VCaP (cell line): ENCODE measurements at regions not wholly inside any gene's neighbourhood (a gene's known extent, or its start where the extent isn't known, plus 50 kb on each side); places are given as distances from the start of the nearest gene placed in this dataset.

ENCODE experiments used
- H3K27ac ChIP-seq: fragments of 450-650 bp; 2 replicates; pipeline ENCODE4 v1.5.1; 2017
- TF ChIP-seq, protein P1 (sequence below): fragments of 450-650 bp; conservative IDR thresholded peaks from 2 replicates; pipeline ENCODE4 v1.5.1; 2017; ENCODE audit warnings: mild to moderate bottlenecking, moderate library complexity

DNA sequence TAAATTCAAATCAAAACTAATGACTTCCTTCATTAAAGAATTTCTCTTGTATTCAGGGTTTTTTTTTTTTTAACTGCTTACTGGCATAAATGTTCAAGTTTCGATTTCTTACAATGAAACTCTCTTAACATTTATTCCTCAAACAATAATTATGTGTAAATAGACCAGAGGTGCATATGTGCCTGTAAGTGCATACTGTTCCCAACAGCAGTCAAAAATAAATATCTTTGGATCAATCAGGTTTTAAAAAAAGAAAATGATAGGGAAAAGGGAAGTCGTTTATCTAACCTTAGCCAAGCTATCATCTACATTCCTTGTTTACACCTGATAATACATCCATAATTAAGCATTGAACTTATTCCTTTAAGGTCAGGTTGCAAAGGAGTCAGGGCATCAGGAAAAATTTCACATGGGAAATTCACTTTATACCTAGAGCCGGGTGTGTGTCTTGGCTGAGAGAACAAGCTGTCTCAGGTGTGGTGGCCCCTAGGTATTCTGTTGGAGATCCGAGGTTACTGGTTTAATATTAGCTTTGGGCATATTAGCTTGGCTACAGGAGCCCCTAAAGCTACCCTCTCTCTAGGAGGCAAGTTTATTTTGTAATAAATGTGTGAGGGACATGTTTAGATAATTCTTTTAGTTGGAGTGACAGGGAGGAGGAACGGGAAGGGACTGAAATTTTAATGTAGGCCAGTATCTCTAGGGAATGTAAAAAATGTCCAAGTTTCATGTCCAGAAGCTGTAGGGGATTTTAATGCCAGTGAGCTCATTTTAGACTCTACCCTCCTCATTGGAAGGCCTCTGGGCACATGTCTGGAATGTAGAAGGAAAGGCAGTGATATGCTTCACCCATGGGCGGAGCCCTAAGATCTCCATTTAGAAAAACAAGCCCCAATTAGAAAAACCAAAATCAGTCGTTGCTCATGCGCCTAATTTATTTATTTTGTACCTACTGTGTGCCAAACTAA is 327.9 kb upstream of the PROX1 start:
- no peak overlapping the region for H3K27ac ChIP-seq
- TF ChIP-seq, protein P1, sequence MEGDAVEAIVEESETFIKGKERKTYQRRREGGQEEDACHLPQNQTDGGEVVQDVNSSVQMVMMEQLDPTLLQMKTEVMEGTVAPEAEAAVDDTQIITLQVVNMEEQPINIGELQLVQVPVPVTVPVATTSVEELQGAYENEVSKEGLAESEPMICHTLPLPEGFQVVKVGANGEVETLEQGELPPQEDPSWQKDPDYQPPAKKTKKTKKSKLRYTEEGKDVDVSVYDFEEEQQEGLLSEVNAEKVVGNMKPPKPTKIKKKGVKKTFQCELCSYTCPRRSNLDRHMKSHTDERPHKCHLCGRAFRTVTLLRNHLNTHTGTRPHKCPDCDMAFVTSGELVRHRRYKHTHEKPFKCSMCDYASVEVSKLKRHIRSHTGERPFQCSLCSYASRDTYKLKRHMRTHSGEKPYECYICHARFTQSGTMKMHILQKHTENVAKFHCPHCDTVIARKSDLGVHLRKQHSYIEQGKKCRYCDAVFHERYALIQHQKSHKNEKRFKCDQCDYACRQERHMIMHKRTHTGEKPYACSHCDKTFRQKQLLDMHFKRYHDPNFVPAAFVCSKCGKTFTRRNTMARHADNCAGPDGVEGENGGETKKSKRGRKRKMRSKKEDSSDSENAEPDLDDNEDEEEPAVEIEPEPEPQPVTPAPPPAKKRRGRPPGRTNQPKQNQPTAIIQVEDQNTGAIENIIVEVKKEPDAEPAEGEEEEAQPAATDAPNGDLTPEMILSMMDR: no peak

DNA sequence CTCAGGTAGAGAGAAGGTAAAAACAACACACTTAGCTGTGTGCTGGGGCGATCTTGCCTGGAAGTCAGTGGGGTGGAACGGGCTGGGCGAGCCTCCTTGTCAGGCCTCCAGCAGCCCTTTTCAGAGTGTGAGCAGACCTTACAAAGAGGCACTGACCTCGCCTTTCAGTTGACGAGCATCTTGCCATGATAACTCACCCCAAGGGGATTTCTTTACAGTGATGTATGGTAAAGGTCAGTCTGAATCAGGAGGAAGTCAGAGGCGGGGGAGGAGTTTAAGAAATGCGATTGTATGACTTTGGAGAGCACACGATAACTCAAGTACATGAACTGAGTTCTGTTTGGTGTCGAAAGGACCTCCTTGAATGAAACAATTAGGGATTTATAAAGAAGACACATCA is 326.5 kb upstream of the PROX1 start:
- H3K27ac ChIP-seq: no peak overlapping the region
- TF ChIP-seq, protein P1: no peak

DNA sequence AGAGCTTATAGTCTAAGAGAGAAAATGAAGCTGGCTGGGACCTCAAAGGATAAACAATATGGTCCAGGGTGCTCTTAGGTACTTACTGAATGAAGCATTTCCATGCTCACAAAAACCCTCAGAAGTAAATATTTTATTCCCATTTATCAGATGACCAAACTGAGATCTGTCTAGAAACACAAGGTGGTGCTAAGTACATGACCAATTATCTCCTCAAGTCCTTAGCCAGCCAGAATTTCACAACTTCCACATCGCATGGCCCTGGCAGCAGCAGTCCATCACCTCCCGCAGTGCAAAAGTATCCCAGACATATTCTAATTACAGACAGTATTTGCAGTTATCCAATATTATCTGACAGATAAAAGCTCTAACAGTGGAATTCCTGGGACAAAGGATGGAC is 321.7 kb upstream of the PROX1 start:
- TF ChIP-seq, protein P1: no peak
- H3K27ac ChIP-seq: no peak overlapping the region

DNA sequence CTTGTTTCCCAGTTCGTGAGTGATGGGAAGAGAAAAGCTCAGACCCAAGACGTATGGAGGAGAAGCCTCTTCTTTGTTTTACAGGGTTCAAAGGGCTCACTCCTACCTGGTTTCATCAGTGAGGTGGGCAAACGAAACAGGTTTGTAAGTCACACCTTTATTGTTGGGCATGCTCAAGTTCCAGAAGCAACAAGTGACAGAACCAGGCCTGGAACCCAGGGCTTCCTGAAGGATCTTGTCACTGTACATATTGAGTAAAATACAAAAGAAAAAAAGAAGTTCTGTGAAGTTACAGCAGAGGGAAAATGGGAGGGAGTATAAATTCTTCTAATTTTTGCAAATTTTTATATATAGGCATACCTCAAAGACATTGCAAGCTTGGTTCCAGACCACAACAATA is 320.9 kb upstream of the PROX1 start:
- H3K27ac ChIP-seq: no peak overlapping the region
- TF ChIP-seq, protein P1: no peak

DNA sequence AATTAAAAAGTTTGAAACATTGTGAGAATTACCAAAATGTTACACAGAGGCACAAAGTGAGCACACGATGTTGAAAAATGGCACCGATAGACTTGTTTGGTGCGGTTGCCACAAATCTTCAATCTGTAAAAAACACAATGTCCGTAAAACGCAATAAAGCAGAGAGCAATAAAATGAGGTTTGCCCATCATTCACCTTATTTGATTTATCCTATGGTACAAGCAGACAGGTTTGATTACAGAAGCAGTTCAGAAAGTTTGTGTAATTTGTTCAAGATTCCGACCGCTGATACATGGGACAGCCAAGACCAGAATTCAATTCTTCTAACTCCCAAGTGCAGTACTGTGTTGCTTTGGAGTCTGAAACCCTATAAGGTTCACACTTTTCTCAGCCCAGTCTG is 318.3 kb upstream of the PROX1 start:
- no peak overlapping the region for H3K27ac ChIP-seq
- TF ChIP-seq, protein P1: no peak

DNA sequence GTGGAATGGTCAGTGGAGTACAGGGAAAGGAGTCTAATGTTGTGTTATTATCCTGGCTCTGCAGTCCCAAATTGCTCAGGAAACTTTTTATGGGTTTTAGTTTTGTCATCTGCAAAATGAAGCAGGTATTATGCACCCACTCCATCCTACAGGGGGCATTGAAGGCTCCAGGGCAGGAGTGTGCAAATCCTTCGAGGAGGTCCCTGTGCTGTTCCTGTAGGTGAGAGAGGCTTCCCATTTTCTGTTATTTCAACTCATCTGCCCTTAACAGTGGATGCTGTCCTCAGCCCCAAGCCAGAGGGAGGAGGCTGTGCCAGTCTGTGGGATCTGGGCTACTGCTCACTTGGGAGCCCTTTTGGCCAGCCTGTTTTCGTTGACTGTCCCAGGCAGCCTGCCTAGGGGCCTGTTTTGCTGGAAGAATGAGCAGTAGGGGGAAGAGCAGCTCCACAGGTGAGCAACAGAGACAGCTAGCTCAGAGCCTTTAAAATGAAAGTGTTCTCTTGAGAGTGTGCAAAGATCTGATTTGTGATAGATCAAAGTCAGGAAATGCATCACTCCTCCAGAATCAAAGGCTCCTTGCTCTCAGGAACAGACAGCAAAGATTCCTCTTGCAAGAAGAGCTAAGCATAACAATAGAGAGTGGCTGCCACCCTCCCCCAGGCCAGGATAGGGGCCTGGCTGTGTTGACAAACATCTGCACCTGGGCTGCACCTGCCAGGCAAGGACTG is 317.6 kb upstream of the PROX1 start:
- H3K27ac ChIP-seq: no peak overlapping the region
- TF ChIP-seq, protein P1: no peak

DNA sequence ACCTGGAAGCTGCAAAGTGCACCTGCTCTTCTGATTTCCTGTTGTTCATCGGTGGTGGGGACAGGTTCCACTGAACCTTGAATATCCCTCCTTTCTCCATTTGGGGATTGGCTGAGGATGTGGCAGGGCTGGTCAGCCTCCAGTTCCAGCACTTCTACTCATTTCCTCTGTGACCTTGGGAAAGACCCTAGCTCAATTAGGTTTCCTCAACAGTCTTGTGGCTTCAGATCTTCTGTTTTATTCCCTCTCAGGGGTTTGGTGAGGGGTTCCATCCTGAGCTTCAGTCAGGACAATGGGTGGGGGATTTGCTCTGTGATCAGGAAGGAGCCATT is 317.1 kb upstream of the PROX1 start:
- no peak overlapping the region for H3K27ac ChIP-seq
- TF ChIP-seq, protein P1: no peak
